Right kidney (tissue), 1 donor: ENCODE measurements at regions not wholly inside any gene's neighbourhood (a gene's known extent, or its start where the extent isn't known, plus 50 kb on each side); places are given as distances from the start of the nearest gene placed in this dataset.

Source experiments
- DNase-seq: peaks from one replicate; pipeline ENCODE4 v3.0.0-alpha.2; 2016

DNA sequence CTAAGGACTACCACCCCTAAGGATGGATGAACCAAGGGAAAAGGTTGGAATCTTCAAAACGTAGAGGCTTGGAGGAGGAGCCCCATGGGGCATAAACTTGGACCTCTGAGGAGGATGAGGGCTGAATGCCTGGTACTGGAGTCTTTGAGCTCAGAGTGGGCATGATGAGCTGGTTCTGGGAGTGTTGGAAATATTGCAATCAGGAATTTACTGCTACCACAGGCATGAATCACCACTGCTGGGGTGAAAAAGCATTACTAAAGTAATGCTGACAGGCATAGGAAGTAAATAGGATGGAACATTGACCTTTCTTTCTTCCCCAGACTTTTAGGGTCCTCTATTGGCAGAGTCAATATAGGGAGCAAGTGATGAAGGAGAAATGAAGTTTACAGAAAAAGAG lies 105.8 kb upstream of the RPS6KA3 start:
- no peak for DNase-seq

DNA sequence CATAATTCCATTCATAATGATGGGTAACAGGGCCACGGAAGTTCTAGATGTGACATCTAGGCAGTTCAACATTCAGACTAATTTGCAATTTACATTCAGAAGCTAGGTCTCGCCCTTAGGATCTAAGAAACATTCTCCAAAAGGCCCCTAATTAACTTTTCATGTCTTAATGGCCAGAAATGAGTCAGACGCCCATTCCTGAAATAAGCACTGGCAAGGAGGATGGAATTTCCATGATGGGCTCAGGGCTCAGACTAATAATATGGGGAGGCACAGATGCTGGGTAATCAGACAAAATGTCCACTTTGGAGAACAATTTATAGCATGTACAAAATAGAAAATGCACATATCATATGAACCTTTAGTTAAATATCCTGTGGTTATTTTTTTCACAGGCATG lies 102.8 kb upstream of the RPS6KA3 start:
- DNase-seq = no peak

DNA sequence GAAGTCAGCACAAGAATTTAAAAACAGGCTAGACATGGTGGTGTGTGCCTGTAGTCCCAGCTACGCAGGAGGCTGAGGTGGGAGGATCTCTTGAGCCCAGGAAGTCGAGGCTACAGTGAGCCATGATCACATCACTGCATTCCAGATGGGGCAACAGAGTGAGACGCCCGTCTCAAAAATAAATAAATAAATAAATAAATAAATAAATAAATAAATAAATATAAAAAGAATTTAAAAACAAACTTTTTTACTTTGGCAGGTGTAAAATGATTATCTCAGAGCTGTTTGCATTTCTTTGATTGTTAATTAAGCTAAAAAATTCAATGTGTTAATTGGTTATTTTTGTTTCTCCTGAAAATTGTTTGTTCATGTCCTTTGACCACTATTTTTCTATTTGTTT lies 97.5 kb upstream of the RPS6KA3 start:
- DNase-seq = no peak

DNA sequence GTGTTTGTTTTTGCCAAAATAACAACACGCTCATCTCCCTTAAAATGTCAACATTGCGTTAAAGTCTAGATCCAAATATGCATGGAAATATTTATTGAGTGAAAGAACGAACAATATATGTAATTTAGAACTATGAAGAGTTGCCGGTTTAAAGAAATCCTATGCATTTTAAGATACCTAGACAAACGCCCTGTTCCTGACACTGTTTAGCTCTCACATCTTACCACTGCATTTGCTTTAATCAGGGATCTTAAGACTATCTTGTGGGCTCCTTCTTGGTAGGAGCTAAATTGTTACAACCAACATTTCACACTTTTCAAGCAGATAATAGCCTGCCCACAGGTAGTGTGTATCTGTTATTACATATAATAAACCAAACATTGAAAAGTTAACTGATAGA lies 96.6 kb upstream of the RPS6KA3 start:
- DNase-seq = no peak

DNA sequence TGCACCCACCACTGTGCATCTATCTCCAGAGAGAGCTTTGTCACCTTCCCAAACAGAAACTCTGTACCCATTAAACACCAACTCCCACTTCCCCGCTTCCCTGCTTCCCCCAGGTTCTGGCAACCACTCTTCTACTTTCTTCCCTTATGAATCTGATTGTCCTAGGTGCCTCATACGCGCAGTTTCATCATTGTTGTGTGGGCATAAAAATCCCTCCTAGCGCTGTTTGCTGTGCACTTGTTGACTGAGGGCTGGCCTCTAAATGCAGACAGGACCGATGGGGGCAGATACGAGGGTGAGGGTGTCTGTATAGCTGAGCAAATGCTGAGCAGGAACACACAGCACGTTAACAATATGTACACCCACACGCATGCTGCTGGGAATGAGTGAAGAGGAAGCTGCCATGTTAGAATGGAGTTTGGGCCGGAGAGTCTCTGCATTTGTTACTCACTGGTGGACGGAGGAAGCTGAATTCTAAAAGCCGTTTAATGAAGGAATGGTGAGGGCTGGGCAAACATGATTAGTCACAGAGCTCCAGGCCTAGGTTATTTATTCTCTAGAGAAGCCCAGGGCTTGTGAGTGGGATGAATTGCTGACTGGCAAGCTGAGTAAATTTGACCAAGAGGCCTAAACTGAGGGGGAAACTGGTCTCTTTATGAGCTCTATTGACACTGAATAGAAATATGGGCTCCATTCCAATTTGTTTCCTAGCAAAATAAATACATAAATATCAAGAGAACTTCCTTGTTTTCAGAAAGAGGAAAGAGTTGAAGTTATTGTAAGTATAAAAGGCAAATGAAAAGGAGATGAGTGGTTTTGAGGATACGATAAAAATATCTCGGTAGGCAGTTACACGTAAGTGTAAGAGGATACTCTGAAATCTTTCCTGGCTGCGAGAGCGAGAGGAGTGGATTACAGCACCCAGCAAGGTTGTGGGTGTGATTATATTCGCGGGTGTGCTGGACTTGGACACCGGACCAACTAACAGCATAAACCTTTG lies 95.9 kb upstream of the RPS6KA3 start:
- DNase-seq = peak; percentile 3

DNA sequence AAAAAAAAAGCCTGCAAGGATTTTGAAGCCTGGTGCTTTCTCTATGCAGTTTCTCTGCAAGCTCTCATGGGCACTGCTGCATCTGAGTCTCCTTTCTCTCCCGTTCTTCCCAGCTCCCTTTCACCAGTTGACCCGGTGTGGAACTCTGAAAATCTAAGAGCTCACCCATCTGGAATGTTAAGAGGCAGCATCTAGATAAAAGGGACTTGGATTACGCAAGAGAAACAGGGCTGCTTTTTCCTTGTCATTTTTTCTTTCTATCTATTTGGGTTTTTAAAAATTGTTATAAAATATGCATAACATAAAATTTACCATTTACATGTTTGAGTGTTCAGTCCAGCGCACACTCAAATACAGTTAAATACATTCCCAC lies 95.2 kb upstream of the RPS6KA3 start:
- DNase-seq = peak; percentile 6

DNA sequence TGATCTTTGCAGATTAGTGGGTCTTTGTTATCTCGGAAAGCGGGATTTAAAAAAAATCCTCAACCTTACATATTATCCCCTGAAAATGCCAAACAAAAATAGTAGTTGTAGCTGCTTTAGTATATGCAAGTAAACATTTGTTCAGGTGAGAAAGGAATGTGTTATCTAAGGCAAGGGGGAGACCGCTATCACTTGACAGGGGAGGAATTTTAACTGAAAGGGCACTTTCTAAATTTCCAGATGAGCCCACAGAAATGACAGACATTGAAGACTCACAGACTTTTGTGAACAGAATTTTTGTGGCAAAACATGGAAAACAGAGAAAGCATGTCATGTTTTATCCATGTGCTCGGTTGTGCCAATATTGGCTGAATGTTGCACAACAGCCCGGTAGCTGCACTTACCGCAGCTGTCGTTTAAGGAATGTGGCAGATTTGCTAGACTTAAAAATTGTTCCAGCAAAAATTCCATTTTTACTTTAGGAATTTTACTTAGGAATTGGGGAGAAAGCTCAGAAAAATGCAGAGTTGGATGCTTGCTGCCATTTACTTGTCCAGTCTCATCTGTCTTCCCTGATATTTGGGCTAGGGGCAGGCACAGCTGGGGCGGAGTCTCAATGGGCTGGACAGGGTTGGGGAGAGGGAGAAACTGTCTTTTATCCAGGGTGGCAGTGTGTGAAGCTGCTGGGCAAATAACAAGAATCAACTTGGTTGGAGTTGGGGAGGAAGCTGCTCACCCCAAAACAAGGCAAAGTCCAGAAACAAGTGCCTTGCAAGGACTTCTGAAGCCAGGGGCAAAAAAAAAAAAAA lies 94.6 kb upstream of the RPS6KA3 start:
- peak; percentile 2 for DNase-seq

DNA sequence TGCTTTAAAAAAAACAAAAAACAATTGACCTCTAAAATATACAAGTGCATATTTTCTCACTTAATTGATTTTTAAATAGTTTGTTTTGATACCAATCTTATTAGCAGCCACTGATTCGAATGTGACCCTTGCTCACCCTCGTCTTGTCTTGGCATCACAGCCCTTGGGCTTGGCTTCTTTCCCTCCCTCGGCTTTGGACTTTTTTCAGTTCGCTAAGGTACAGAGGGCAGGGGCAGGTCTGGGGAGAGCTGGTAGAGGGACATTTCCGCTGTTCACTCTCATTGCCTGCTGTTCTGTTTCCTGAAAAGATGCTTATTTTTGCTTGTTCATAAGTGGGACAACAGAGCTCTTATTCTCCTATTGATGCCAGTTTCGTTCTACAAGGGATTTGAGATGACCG lies 88.5 kb upstream of the RPS6KA3 start:
- no peak for DNase-seq

DNA sequence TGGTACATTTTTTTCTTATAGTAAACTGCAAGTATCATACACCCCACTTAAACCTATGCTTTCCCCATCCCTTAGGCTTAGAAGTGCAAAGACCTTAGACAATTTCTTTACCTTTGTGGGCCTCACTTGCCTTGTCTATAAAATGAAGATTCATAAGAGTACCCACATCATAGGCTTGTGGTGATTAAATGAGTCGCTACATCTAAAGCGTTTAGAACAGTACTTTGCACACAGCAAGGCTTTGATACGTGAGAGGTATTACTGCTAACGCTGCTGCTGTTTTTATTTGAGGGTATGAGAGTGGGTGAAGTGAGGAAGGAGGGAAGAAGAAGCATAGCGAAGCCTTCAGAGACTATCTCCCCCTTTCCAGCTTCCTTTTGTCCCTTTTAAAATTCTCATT lies 87.8 kb upstream of the RPS6KA3 start:
- DNase-seq = no peak

DNA sequence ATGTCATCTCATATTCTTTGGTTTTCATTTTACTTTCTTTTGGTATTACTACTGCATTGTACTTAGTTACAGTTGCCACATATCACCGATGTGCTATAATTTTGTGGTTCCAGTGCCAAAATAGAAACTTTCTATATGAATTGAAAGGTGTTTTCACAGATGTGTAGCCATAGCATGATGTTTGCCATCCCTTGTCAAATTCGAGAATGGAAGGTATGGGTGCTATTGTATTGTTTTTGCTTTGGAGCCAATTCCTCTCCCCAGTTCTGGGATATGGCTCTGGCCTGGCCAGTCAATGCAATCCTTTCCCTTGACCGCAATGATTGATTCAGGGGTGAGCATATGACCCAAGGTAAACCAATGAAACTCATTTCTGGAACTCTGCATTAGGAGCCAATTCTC lies 86.2 kb upstream of the RPS6KA3 start:
- DNase-seq = no peak

DNA sequence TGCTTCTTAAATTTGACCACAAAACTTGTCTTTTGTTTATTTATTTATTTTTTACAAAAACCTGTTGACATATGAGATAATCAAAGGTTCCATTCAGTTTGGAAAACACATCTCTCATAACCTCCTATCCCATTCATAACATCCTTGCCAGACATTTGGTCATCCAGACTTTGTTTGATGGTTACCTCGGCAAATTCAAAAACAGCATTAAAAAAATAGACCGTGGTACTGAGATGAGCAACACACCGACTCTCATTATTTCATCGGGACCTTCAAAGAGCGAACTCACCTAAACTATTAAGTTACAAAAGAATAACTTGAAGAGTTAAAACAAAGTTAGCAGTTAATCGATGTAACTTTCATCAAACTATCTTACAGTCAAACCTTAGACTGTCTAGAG lies 85.8 kb upstream of the RPS6KA3 start:
- no peak for DNase-seq

DNA sequence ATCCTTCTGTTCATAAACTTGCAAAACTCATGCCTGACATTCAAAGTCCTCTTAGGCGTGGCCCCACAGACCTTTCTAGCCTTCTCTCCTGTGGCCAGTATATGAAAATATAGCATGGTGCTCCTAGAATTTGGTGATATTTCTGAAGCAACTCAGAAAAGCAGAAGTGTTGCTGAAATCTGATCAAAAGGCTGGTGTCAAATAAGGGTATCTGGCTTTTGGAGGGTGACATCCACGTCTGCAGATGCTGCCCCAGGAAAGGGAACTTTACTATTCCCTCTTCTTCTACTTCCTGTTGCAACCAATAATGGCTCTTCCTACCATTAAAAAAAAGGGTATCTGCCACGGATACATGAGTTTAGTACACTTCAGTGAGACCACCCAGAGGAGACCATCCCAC lies 83.9 kb upstream of the RPS6KA3 start:
- no peak for DNase-seq

DNA sequence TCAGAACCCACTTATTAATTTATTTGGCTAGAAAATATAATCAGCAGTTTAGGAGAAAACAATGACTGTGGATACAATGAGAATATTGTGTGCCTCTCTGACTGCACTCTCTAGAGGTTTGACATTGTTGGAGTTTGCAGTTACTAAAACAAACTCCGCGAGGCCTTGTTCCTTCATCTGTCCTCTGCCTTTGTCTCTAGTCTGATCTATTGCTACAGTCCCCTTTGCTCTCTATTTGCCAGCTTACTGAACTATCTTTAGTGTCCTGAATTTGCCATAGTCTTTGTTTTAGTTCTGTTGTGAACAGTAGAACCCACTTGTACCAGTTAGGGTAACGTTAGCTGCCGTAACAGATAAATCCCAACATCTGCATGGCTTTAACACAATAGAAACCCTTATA lies 81.4 kb upstream of the RPS6KA3 start:
- DNase-seq = no peak

DNA sequence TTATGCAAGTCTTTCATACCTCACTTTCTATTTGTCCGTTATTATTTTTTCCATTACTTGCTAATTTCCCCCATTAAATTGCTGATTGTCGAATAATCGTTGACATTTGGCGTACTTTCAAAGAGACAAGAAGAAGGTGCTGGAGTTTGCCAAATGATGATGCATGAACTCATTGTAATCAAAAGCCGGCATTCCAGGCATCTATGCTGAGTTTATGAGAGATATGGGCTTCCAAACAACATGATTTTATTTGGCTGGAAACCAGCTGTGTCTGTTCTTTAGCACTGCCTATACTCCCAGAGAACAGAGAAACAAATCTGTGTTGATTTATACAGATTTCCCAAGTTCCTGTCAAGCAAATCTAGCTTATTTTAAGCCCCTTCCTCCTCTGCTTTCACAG lies 80.8 kb upstream of the RPS6KA3 start:
- no peak for DNase-seq

DNA sequence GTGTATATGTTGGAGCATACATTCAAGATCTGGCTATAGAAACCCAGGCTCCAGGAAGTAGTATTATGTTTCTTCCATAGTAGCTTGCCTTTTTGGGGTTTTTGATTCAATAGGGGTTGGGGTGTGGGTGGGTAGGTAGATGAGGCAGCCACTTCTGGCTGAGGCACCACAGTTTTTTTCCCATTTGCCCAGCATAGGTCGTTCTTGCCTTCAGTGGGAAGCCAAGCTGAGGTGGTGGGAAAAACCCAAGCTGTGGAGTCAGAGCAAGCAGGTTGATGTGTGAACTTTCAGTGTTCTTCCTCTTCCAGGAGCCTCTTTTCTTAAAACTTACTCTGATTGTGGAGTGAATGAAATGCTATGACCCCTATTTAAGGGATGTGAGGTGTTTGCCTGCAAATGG lies 67.0 kb upstream of the RPS6KA3 start:
- no peak for DNase-seq

DNA sequence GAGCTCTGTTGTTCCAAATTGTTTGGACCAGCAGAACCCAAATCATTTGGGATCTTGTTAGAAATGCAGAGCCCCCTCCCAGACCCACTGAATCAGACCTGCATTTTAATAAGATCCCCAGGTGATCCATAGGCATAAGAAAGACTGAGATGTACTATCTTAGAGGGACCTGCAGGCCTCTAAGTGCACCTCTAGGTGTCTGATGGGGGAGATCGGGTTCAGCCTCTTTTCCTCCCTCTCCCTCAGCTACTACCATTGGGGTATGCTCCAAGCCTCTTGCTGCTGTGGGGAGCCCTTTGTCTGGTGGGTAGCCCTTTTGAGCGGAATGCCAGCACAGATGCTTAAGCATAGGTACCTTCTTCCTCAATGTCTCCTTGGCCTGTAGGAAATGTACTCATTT lies 63.8 kb upstream of the RPS6KA3 start:
- DNase-seq = no peak

DNA sequence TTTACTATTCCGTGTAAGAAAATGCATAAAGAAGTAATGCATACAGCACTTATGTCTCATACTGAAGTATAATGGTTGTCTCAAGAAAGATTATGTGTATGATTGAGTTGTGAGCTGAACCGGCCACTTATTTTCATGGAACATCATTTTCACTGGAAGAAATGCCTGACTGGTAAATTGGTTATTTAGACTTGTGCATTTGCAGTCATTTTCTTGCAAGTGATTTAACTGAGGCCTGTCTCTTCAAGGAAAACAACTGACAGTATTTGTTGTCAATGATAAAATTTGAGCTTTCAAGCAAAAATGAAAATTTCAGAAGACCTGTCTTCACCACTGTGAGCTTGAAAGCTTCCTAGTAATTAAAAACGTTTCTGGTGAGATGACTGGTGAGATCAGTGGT lies 62.7 kb upstream of the RPS6KA3 start:
- no peak for DNase-seq

DNA sequence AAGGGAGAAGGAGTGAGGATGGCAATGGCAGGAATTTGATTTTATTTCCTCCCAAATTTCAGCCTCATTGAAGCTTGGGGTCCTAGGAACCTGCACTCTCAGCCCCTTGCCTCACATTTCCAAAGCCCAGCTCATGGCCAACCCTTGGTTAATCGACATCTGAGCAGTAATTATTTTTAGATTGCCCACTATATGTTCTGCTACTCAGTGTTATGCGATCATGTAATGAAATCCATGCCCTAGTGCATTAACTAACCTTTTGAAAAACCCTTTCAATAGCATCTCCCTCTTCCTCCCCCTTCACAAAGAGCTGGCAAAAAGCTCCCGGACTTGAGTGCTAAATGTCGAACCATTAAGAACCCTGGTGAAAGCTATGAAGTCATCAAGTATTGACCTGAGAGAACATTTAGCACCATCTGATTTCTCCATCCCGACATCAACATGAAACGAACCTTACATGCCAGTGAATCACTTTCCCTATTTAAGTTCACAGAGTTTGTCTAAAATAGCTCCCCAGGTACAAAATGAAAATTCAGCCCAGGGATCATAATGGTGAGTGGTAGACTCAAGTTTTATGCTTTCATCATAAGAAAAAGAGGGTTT lies 59.2 kb upstream of the RPS6KA3 start:
- DNase-seq = no peak

DNA sequence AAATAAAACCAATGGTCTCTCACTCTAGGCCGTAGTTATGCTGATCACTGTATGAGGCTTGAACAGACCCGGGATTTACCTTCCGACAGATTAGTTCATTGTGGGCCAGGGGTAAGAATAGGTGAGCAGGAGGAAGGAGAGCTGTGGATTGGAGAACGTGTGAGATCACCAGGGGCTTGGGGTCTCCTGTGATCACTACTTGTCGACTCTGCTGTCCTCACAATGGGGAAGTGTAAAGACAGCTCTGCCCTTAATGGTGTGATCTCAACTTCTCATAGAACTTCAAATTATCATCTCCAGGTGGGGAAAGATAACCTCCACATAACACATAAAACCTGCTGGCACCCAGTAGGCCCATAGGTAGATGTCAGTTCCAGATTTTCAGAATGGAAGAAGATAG lies 56.2 kb upstream of the RPS6KA3 start:
- DNase-seq = no peak

DNA sequence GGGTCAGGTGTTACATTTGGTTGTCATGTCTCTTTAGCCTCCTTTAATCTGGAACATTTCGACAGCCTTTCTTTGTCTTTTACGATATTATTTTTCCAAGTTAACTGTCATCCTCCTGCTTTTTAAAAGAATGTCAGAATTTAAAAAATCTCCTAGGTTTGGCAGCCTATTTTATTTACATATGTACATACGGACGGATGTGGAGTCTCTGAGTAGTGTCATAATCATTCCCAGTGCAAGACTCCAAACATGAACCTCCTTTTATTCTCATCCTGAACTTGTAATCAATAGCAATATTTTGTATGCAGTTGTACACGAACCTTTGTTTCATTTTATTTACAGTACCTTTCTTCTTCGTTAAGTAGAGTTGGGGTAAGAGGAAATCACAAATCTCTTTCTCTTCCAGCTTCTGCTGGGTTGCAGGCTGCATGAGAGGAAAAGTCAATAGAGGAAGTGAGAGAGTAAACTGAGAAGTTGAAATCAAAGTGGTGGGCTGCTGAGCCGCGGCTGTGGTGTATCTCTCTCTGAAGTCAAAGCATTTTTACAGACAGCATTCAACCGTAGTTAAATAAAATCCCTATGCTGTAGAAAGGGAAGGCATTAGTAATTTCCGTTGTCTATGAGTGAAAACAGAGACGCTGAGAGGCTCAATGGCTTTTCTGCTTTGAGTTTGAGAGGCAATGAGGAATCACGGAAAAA lies 53.9 kb upstream of the RPS6KA3 start:
- no peak for DNase-seq

DNA sequence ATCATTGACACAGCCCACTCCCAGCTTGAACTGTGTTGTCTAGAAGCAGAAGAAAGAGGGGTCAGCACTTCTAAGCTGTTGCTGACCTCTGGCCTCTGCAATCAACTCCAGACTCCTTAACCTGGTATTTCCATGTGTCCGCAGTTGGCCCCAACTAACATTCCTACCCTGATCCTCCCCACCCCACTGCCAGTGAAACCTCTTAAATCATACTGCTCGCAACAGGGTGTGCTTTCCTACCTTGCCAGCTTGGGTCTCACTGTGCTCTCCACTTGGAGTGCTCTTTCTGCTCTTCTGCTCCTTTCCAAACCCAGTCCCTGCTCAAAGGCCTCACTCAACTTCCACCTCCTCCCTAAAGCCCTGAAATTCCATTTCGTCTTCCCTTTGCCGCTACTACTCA lies 52.3 kb upstream of the RPS6KA3 start:
- DNase-seq = no peak

DNA sequence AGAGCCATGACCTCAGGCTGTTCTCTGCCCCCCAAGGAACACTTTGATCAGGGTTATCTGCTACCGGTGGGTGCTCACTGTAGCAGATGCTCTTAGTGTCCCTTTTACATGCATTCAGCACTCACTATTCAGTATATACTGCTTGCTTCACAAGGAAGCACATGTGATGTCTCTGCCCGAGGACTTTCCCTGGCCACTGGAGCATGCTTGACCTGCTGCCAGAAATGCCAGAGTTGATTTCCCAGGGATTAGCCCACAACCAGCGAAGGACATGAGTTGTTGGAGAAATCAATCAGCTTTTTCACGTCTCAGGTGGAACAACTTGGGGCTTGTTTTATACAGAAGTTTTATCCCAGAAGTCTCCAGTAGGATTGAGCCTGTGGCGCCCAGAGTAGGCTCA lies 51.2 kb upstream of the RPS6KA3 start:
- no peak for DNase-seq
